SU-DHL-6 (cell line): ENCODE measurements at regions not wholly inside any gene's neighbourhood (a gene's known extent, or its start where the extent isn't known, plus 50 kb on each side); places are given as distances from the start of the nearest gene placed in this dataset.

ENCODE experiments used
- H2AFZ ChIP-seq: fragments of 200-600 bp; sonication (generic); 2 replicates; pipeline ENCODE4 v1.6.1; 2014; ENCODE audit warnings: low read depth, mild to moderate bottlenecking, moderate library complexity, mixed read lengths, antibody characterized with exemption, low read length; ENCODE audit not compliant: severe bottlenecking
- H3F3A ChIP-seq: fragments of 200-600 bp; shearing (Covaris generic); 2 replicates; pipeline ENCODE4 v1.6.0; 2016; ENCODE audit warnings: antibody characterized with exemption, mild to moderate bottlenecking; ENCODE audit not compliant: insufficient read depth
- H3K27ac ChIP-seq: fragments of 200-600 bp; sonication (generic); 2 replicates; pipeline ENCODE4 v1.5.1; 2016; ENCODE audit warnings: low read depth, mild to moderate bottlenecking, low read length, moderate library complexity, mixed read lengths
- H3K27me3 ChIP-seq: fragments of 200-600 bp; sonication (generic), shearing (Covaris generic); 2 replicates; pipeline ENCODE4 v1.6.0; 2014; ENCODE audit warnings: mild to moderate bottlenecking, low read length
- H3K36me3 ChIP-seq: fragments of 200-600 bp; sonication (generic); 2 replicates; pipeline ENCODE4 v1.6.1; 2014; ENCODE audit warnings: mild to moderate bottlenecking, low read length, mixed read lengths
- H3K4me2 ChIP-seq: fragments of 300-600, 200-600 bp; shearing (Covaris generic), sonication (generic); 2 replicates; pipeline ENCODE4 v1.6.0; 2014; ENCODE audit warnings: low read length, low read depth, mild to moderate bottlenecking; ENCODE audit not compliant: poor library complexity, severe bottlenecking
- H3K4me3 ChIP-seq: fragments of 200-600 bp; sonication (generic); 2 replicates; pipeline ENCODE4 v1.5.1; 2014; ENCODE audit warnings: antibody characterized with exemption, low read length, mild to moderate bottlenecking, mixed read lengths; ENCODE audit not compliant: insufficient read depth, poor library complexity, severe bottlenecking
- H3K79me2 ChIP-seq: fragments of 200-600 bp; sonication (generic); 2 replicates; pipeline ENCODE4 v1.6.1; 2014; ENCODE audit warnings: mild to moderate bottlenecking, low read length, moderate library complexity; ENCODE audit not compliant: insufficient read depth
- H3K9ac ChIP-seq: fragments of 200-600 bp; sonication (generic); 2 replicates; pipeline ENCODE4 v1.7.0; 2014; ENCODE audit warnings: mild to moderate bottlenecking, low read length
- H3K9me2 ChIP-seq: fragments of 200-600 bp; sonication (generic); replicated peaks from 2 replicates; pipeline ENCODE4 v1.6.1; 2014; ENCODE audit warnings: low read length; ENCODE audit not compliant: insufficient read depth
- H3K9me3 ChIP-seq: fragments of 200-600 bp; sonication (generic); 2 replicates; pipeline ENCODE4 v1.6.1; 2014; ENCODE audit warnings: low read length, mixed read lengths; ENCODE audit not compliant: insufficient read depth
- H4K20me1 ChIP-seq: fragments of 200-600 bp; sonication (generic); 2 replicates; pipeline ENCODE4 v1.6.1; 2014; ENCODE audit warnings: low read depth, mild to moderate bottlenecking, antibody characterized with exemption, low read length, moderate library complexity, mixed read lengths
- CTCF ChIP-seq: fragments of 200-600 bp; sonication (generic); IDR thresholded peaks from one replicate; pipeline ENCODE4 v1.5.1; 2017; ENCODE audit warnings: antibody characterized with exemption, mild to moderate bottlenecking, low read length, moderate library complexity; ENCODE audit not compliant: insufficient read depth, poor library complexity, severe bottlenecking
- EZH2phosphoT487 ChIP-seq: fragments of 200-600 bp; sonication (generic), shearing (Covaris generic); conservative IDR thresholded peaks from 2 replicates; pipeline ENCODE4 v1.6.1; 2018; ENCODE audit warnings: mild to moderate bottlenecking, antibody characterized with exemption, low read length, moderate library complexity, mixed read lengths

GRCh38 chr15:85961821-85962220 is 117.8 kb upstream of the AGBL1 start:
- Histone ChIP-seq H3K27ac (no peak overlapping the region), H3K36me3 (no peaks in the 10 kb centered on the region), H3K9me3 (no peaks in the 10 kb centered on the region), H3K4me3 (no peak overlapping the region), H3K79me2 (no peaks in the 10 kb centered on the region), H2AFZ (no peak overlapping the region), H3F3A (no peaks in the 10 kb centered on the region), H3K9me2 (no peaks in the 10 kb centered on the region), H3K4me2 (no peak overlapping the region), H3K9ac (no peak overlapping the region), H4K20me1 (no peaks in the 10 kb centered on the region), H3K27me3 (no peaks in the 10 kb centered on the region)
- TF ChIP-seq EZH2phosphoT487 = no peak
- TF ChIP-seq CTCF = no peak

- Histone ChIP-seq H3K9me3 (no peaks in the 10 kb centered on the region), H3K27me3 (no peaks in the 10 kb centered on the region), H3K9me2 (no peaks in the 10 kb centered on the region), H2AFZ (no peak overlapping the region), H4K20me1 (no peaks in the 10 kb centered on the region), H3F3A (no peaks in the 10 kb centered on the region), H3K79me2 (no peaks in the 10 kb centered on the region), H3K27ac (no peak overlapping the region), H3K9ac (no peak overlapping the region), H3K4me3 (no peak overlapping the region), H3K36me3 (no peaks in the 10 kb centered on the region), H3K4me2 (no peak overlapping the region)
- TF ChIP-seq EZH2phosphoT487 = no peak
- TF ChIP-seq CTCF = no peak
These were observed 116.4 kb upstream of the AGBL1 start for GRCh38 chr15:85963262-85963760.

GRCh38 chr15:85964471-85964870 is 115.2 kb upstream of the AGBL1 start:
- TF ChIP-seq EZH2phosphoT487 = no peak
- TF ChIP-seq CTCF = no peak

More at GRCh38 chr15:85964471-85964870, 115.2 kb upstream of the AGBL1 start:
- no peak overlapping the region for H3K4me3 ChIP-seq
- no peak overlapping the region for H2AFZ ChIP-seq
- no peak overlapping the region for H3K4me2 ChIP-seq
- H3K36me3 ChIP-seq = no peaks in the 10 kb centered on the region
- no peaks in the 10 kb centered on the region for H3K79me2 ChIP-seq
- H3K9me3 ChIP-seq = no peaks in the 10 kb centered on the region
- H3K27ac ChIP-seq = no peak overlapping the region
- H3K9ac ChIP-seq = no peak overlapping the region
- H3K9me2 ChIP-seq = no peaks in the 10 kb centered on the region
- H3K27me3 ChIP-seq = no peaks in the 10 kb centered on the region
- H3F3A ChIP-seq = no peaks in the 10 kb centered on the region
- no peaks in the 10 kb centered on the region for H4K20me1 ChIP-seq
